ENCODE measurements at regions not wholly inside any gene's neighbourhood (a gene's known extent, or its start where the extent isn't known, plus 50 kb on each side); places are given as distances from the start of the nearest gene placed in this dataset.

DNA sequence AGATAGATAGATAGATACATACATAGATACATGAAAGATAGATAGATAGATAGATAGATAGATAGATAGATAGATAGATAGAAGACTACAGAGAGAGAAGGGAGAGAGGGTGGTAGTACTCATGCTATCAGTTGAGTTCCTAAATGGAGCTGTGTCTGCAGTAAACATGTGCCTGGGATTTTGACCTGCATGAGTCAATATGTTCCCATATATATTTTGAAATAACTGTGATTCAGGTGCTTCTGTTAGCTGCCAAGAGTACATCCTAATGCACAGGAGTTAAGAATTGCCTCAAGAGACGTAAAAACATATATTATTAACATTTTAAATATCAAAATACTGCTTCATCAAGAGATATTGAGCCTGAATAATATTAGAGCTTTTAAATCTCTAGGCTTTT, 379.4 kb downstream of the GRXCR1 start:
- TF ChIP-seq, protein P1, sequence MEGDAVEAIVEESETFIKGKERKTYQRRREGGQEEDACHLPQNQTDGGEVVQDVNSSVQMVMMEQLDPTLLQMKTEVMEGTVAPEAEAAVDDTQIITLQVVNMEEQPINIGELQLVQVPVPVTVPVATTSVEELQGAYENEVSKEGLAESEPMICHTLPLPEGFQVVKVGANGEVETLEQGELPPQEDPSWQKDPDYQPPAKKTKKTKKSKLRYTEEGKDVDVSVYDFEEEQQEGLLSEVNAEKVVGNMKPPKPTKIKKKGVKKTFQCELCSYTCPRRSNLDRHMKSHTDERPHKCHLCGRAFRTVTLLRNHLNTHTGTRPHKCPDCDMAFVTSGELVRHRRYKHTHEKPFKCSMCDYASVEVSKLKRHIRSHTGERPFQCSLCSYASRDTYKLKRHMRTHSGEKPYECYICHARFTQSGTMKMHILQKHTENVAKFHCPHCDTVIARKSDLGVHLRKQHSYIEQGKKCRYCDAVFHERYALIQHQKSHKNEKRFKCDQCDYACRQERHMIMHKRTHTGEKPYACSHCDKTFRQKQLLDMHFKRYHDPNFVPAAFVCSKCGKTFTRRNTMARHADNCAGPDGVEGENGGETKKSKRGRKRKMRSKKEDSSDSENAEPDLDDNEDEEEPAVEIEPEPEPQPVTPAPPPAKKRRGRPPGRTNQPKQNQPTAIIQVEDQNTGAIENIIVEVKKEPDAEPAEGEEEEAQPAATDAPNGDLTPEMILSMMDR (IDR thresholded peaks at IDR 0.05): no peak
- no peak for TF ChIP-seq POLR2A (IDR thresholded peaks at IDR 0.05)

Data from body of pancreas (tissue), 4 donors.